ENCODE measurements at regions not wholly inside any gene's neighbourhood (a gene's known extent, or its start where the extent isn't known, plus 50 kb on each side); places are given as distances from the start of the nearest gene placed in this dataset.
A peak's percentile ranks its signal among the peaks of the same experiment; 100 is the strongest.

GRCh38 chr5:5572976-5573797, 150.7 kb downstream of the ICE1 start:
- H3K36me3 ChIP-seq (ENCODE audit: control insufficient read depth in 1 of 2, insufficient read depth in 2 of 2, low read length in 1 of 2): no peaks in the 10 kb centered on the region
- ATAC-seq (ENCODE audit: low FRiP score) (peak; percentile 42), DNase-seq (no peak)
- peak overlapping the region; percentile 57 to 64 for H3K27ac ChIP-seq (ENCODE audit: low read depth in 1 of 2, low read length in 2 of 2)
- no peak overlapping the region for H3K4me3 ChIP-seq (ENCODE audit: low read length in 2 of 2)
- intact Hi-C loops (cut with DNase I): loop anchor here in 1 of 2 donors (5.0 kb wide), 2 partner anchors 64 to 89 kb away; no protein-coding TSS in a partner anchor
- H3K9me3 ChIP-seq (ENCODE audit: control insufficient read depth, low read length): no peaks in the 10 kb centered on the region
- H3K4me1 ChIP-seq (ENCODE audit: control insufficient read depth in 1 of 2, insufficient read depth in 2 of 2, low read length in 2 of 2): peaks cover 2 to 3% of the 10 kb centered on the region in 2 donors
- 25 to 38% methylated on average over 21 of the region's 21 CpGs for WGBS, 2 donors
- H3K27me3 ChIP-seq (ENCODE audit: control insufficient read depth in 1 of 2, insufficient read depth in 2 of 2, low read length in 1 of 2): no peaks in the 10 kb centered on the region

GRCh38 chr5:5572010-5572865, 149.8 kb downstream of the ICE1 start:
- ATAC-seq (ENCODE audit: low FRiP score) (peak; percentile 89), DNase-seq (peak; percentile 84 to 94)
- peak overlapping the region; percentile 57 to 82 for H3K27ac ChIP-seq (ENCODE audit: low read depth in 1 of 2, low read length in 2 of 2)
- no peaks in the 10 kb centered on the region for H3K36me3 ChIP-seq (ENCODE audit: control insufficient read depth in 1 of 2, insufficient read depth in 2 of 2, low read length in 1 of 2)
- H3K4me3 ChIP-seq (ENCODE audit: low read length in 2 of 2): no peak overlapping the region
- intact Hi-C loops (cut with DNase I): loop anchor here in 1 of 2 donors (5.0 kb wide), 2 partner anchors 65 to 90 kb away; no protein-coding TSS in a partner anchor
- H3K9me3 ChIP-seq (ENCODE audit: control insufficient read depth, low read length): no peaks in the 10 kb centered on the region
- H3K4me1 ChIP-seq (ENCODE audit: control insufficient read depth in 1 of 2, insufficient read depth in 2 of 2, low read length in 2 of 2): peaks cover 2 to 3% of the 10 kb centered on the region in 2 donors
- 9 to 15% methylated on average over 29 of the region's 29 CpGs for WGBS, 2 donors
- H3K27me3 ChIP-seq (ENCODE audit: control insufficient read depth in 1 of 2, insufficient read depth in 2 of 2, low read length in 1 of 2): no peaks in the 10 kb centered on the region

- Histone ChIP-seq H3K4me3 (ENCODE audit: low read length in 2 of 2) (no peak overlapping the region), H3K36me3 (ENCODE audit: control insufficient read depth in 1 of 2, insufficient read depth in 2 of 2, low read length in 1 of 2) (no peaks in the 10 kb centered on the region), H3K27me3 (ENCODE audit: control insufficient read depth in 1 of 2, insufficient read depth in 2 of 2, low read length in 1 of 2) (no peaks in the 10 kb centered on the region), H3K9me3 (ENCODE audit: control insufficient read depth, low read length) (no peaks in the 10 kb centered on the region), H3K27ac (ENCODE audit: low read depth in 1 of 2, low read length in 2 of 2) (no peak overlapping the region), H3K4me1 (ENCODE audit: control insufficient read depth in 1 of 2, insufficient read depth in 2 of 2, low read length in 2 of 2) (peaks cover 2 to 3% of the 10 kb centered on the region in 2 donors)
- ATAC-seq (ENCODE audit: low FRiP score): no peak
- 94 to 96% methylated on average over 8 of the region's 8 CpGs for WGBS, 2 donors
- no peak for DNase-seq
- intact Hi-C loops (cut with DNase I): loop anchor here in 1 of 2 donors (5.0 kb wide), 2 partner anchors 67 to 92 kb away; no protein-coding TSS in a partner anchor
Measured at GRCh38 chr5:5570646-5571045, 148.2 kb downstream of the ICE1 start.

- no peaks in the 10 kb centered on the region for H3K36me3 ChIP-seq (ENCODE audit: control insufficient read depth in 1 of 2, insufficient read depth in 2 of 2, low read length in 1 of 2)
- intact Hi-C loops (cut with DNase I): no loop called here
- no peaks in the 10 kb centered on the region for H3K27me3 ChIP-seq (ENCODE audit: control insufficient read depth in 1 of 2, insufficient read depth in 2 of 2, low read length in 1 of 2)
- DNase-seq (no peak), ATAC-seq (ENCODE audit: low FRiP score) (no peak)
- no peak overlapping the region for H3K4me3 ChIP-seq (ENCODE audit: low read length in 2 of 2)
- no peaks in the 10 kb centered on the region for H3K4me1 ChIP-seq (ENCODE audit: control insufficient read depth in 1 of 2, insufficient read depth in 2 of 2, low read length in 2 of 2)
- no peak overlapping the region for H3K27ac ChIP-seq (ENCODE audit: low read depth in 1 of 2, low read length in 2 of 2)
- H3K9me3 ChIP-seq (ENCODE audit: control insufficient read depth, low read length): no peaks in the 10 kb centered on the region
- WGBS, 2 donors: 81 to 82% methylated on average over 4 of the region's 4 CpGs
Measured at GRCh38 chr5:5564898-5565297, 142.4 kb downstream of the ICE1 start.

GRCh38 chr5:5560016-5560415, 137.5 kb downstream of the ICE1 start:
- no peak overlapping the region for H3K27ac ChIP-seq (ENCODE audit: low read depth in 1 of 2, low read length in 2 of 2)
- no peaks in the 10 kb centered on the region for H3K36me3 ChIP-seq (ENCODE audit: control insufficient read depth in 1 of 2, insufficient read depth in 2 of 2, low read length in 1 of 2)
- no peak for ATAC-seq (ENCODE audit: low FRiP score)
- no peaks in the 10 kb centered on the region for H3K4me1 ChIP-seq (ENCODE audit: control insufficient read depth in 1 of 2, insufficient read depth in 2 of 2, low read length in 2 of 2)
- WGBS, 2 donors: 1 to 6% methylated on average over 1 of the region's 1 CpG
- H3K27me3 ChIP-seq (ENCODE audit: control insufficient read depth in 1 of 2, insufficient read depth in 2 of 2, low read length in 1 of 2): no peaks in the 10 kb centered on the region
- no peak overlapping the region for H3K4me3 ChIP-seq (ENCODE audit: low read length in 2 of 2)
- intact Hi-C loops (cut with DNase I): no loop called here
- H3K9me3 ChIP-seq (ENCODE audit: control insufficient read depth, low read length): peaks cover 3% of the 10 kb centered on the region
- no peak for DNase-seq

GRCh38 chr5:5558638-5559527, 136.4 kb downstream of the ICE1 start:
- H3K27me3 ChIP-seq (ENCODE audit: control insufficient read depth in 1 of 2, insufficient read depth in 2 of 2, low read length in 1 of 2): no peaks in the 10 kb centered on the region
- no peak overlapping the region for H3K4me3 ChIP-seq (ENCODE audit: low read length in 2 of 2)
- intact Hi-C loops (cut with DNase I): no loop called here
- peaks cover 3% of the 10 kb centered on the region for H3K9me3 ChIP-seq (ENCODE audit: control insufficient read depth, low read length)
- WGBS, 2 donors: 82 to 83% methylated on average over 15 of the region's 15 CpGs
- no peaks in the 10 kb centered on the region for H3K4me1 ChIP-seq (ENCODE audit: control insufficient read depth in 1 of 2, insufficient read depth in 2 of 2, low read length in 2 of 2)
- H3K36me3 ChIP-seq (ENCODE audit: control insufficient read depth in 1 of 2, insufficient read depth in 2 of 2, low read length in 1 of 2): no peaks in the 10 kb centered on the region
- H3K27ac ChIP-seq (ENCODE audit: low read depth in 1 of 2, low read length in 2 of 2): no peak overlapping the region
- no peak for DNase-seq
- no peak for ATAC-seq (ENCODE audit: low FRiP score)

- Histone ChIP-seq H3K4me3 (ENCODE audit: low read length in 2 of 2) (no peak overlapping the region), H3K4me1 (ENCODE audit: control insufficient read depth in 1 of 2, insufficient read depth in 2 of 2, low read length in 2 of 2) (no peaks in the 10 kb centered on the region), H3K27ac (ENCODE audit: low read depth in 1 of 2, low read length in 2 of 2) (no peak overlapping the region), H3K36me3 (ENCODE audit: control insufficient read depth in 1 of 2, insufficient read depth in 2 of 2, low read length in 1 of 2) (no peaks in the 10 kb centered on the region), H3K9me3 (ENCODE audit: control insufficient read depth, low read length) (peaks cover 4% of the 10 kb centered on the region), H3K27me3 (ENCODE audit: control insufficient read depth in 1 of 2, insufficient read depth in 2 of 2, low read length in 1 of 2) (no peaks in the 10 kb centered on the region)
- ATAC-seq (ENCODE audit: low FRiP score) (no peak), DNase-seq (no peak)
- intact Hi-C loops (cut with DNase I): no loop called here
- 92 to 94% methylated on average over 6 of the region's 6 CpGs for whole genome bisulfite sequencing, 2 donors
Measured at GRCh38 chr5:5558102-5558501, 135.6 kb downstream of the ICE1 start.

GRCh38 chr5:5551499-5551898, 129.0 kb downstream of the ICE1 start:
- 54 to 70% methylated on average over 4 of the region's 4 CpGs for WGBS, 2 donors
- intact Hi-C loops (cut with DNase I): no loop called here
- no peak for ATAC-seq (ENCODE audit: low FRiP score)

More at GRCh38 chr5:5551499-5551898, 129.0 kb downstream of the ICE1 start:
- Histone ChIP-seq H3K4me3 (ENCODE audit: low read length in 2 of 2) (no peak overlapping the region), H3K27ac (ENCODE audit: low read depth in 1 of 2, low read length in 2 of 2) (no peak overlapping the region), H3K27me3 (ENCODE audit: control insufficient read depth in 1 of 2, insufficient read depth in 2 of 2, low read length in 1 of 2) (no peaks in the 10 kb centered on the region), H3K36me3 (ENCODE audit: control insufficient read depth in 1 of 2, insufficient read depth in 2 of 2, low read length in 1 of 2) (no peaks in the 10 kb centered on the region), H3K4me1 (ENCODE audit: control insufficient read depth in 1 of 2, insufficient read depth in 2 of 2, low read length in 2 of 2) (no peaks in the 10 kb centered on the region), H3K9me3 (ENCODE audit: control insufficient read depth, low read length) (peaks cover 4% of the 10 kb centered on the region)
- no peak for DNase-seq

Measured in aorta (tissue), 5 donors.